ENCODE measurements at regions not wholly inside any gene's neighbourhood (a gene's known extent, or its start where the extent isn't known, plus 50 kb on each side); places are given as distances from the start of the nearest gene placed in this dataset.

DNA sequence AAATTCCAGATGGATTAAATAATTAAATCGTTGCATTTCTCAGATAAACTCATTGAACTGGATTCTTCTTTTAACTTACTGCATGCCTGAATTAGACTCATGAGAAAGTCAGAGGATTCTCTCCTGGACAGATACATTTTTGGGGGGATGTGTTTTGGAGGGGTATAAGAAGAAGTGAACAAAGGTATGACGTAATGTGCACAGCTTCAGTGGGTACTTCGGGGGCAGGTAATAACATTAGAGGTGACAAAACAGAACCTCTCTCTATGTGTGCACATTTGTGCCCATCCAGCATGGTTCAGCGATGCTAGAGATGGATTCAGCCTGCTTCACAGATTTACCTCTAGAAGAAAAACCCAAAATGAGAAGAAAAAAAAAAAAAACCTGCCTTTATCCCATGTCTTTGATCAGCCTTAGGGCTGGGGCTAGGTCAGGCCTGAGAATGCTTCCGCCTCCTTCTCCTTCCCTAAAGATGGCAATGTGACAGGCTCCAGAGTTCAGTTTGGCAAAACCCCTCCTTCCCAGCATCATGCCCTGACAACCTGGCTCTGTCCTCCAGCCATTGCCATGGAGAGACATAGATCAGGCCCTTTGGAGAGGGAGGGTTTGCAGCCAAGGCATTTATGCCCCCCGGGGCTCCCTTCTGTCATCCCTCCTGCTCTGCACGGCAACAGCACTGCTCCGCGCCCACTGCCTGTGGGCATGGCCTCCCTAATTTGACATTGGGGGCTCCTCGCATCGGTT is 166.7 kb downstream of the KCNA5 start:
- TF ChIP-seq, protein P1, sequence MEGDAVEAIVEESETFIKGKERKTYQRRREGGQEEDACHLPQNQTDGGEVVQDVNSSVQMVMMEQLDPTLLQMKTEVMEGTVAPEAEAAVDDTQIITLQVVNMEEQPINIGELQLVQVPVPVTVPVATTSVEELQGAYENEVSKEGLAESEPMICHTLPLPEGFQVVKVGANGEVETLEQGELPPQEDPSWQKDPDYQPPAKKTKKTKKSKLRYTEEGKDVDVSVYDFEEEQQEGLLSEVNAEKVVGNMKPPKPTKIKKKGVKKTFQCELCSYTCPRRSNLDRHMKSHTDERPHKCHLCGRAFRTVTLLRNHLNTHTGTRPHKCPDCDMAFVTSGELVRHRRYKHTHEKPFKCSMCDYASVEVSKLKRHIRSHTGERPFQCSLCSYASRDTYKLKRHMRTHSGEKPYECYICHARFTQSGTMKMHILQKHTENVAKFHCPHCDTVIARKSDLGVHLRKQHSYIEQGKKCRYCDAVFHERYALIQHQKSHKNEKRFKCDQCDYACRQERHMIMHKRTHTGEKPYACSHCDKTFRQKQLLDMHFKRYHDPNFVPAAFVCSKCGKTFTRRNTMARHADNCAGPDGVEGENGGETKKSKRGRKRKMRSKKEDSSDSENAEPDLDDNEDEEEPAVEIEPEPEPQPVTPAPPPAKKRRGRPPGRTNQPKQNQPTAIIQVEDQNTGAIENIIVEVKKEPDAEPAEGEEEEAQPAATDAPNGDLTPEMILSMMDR (conservative IDR thresholded peaks at IDR 0.05), result no peak
- TF ChIP-seq ZFX (IDR thresholded peaks at IDR 0.05), result no peak

Data from C4-2B (cell line).